ENCODE measurements at regions not wholly inside any gene's neighbourhood (a gene's known extent, or its start where the extent isn't known, plus 50 kb on each side); places are given as distances from the start of the nearest gene placed in this dataset.
A peak's percentile ranks its signal among the peaks of the same experiment; 100 is the strongest.

DNA sequence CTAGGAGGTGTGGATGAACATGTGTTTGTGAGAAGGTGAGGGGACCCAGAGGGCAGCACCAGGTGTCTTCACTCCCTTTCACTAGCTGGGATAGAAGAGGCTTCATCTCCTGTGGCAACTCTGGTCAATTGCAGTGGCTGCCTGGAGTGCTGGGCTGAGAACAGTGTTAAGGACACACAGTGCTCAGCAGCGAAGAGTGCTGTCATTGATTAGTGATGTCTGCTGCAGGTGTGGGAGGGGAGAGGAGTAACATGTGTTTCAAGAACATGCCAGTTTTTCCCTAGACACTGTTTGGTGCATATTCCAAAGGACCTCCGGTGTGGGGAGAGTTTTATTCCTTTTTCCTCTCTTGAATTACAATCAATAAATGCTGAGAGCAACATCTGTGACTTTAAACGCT is 95.9 kb upstream of the CXCR4 start:
- no peak for DNase-seq (ENCODE audit: low spot score)

DNA sequence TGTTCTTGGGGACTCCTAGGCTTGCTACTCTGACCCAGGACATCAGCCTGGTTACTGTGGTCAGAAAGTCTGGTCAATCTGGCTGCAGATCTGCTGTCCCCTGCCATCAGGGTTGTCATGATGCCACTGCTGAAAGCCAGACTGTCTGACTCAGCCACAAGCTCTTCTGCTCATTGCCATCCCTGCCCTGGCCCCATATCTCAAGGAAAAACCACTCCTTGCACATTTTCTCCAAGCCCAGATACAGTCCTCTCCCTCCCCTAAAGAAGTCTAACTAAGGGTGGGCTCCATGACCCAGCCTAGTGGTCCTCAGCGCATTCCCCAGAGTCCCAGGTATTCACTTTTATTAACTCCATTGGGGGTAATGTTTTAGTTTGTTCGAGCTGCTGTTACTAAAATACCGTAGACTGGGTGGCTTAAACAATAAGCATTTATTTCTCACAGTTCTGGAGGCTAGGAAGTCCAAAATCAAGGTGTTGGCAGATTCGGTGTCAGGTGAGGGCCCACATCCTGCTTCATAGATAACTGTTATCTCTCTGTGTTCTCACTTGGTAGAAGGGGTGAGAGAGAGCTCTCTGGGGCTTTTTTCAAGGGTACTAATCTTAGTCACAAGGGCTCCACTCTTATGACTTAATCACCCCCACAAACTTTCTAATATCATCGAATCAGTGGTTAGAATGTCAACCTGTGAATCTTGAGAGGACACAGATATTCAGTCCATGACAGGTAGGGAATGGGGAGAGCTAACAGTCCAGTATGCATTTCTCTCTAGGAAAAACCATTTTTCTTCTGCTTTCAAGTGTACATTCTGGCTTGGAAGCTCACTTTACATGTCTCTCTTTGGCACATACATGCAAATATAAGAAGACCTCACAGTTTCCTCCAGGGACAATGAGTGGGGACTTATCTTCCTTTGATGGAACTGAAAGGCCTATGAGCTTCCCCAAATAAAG is 94.8 kb upstream of the CXCR4 start:
- DNase-seq (ENCODE audit: low spot score), result no peak

DNA sequence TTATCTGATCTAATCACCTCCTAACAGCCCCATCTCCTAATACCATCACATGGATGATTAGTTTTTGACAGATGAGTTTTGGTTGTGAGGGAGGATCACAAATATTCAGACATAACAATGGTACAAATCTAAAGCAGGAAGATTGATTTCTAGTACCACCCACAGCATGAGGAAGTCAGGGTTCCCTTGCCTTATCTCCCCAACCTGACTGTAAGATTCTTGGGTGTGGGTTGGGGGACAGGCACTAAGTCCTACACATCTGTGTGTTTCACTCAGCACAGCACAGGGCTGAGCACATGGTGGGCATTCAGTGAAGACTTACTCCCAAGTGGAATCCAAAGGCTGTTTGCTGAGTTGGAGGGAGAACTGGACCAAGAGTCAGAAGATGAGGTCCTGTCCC is 93.8 kb upstream of the CXCR4 start:
- DNase-seq (ENCODE audit: low spot score), result no peak

GRCh38 chr2:136210822-136211221 is 92.9 kb upstream of the CXCR4 start:
- DNase-seq (ENCODE audit: low spot score), result no peak

DNA sequence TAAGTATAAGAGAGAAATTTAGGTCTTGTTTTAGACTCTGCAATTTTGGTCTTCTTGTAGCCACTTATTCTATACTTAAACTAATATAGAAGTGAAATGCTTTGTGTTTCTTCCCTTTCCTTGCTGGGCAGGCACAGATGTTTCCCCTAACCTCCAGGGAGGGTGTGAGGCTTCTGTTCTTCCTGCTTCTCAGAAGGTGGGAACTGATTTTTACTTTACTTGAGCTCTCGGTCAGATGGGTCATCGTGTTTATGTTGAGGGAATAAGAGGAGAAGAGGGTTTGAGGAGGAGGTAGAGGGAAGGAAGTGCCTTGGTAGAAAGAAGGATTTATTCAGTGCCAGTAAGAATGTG is 92.5 kb upstream of the CXCR4 start:
- DNase-seq (ENCODE audit: low spot score), result peak; percentile 34

DNA sequence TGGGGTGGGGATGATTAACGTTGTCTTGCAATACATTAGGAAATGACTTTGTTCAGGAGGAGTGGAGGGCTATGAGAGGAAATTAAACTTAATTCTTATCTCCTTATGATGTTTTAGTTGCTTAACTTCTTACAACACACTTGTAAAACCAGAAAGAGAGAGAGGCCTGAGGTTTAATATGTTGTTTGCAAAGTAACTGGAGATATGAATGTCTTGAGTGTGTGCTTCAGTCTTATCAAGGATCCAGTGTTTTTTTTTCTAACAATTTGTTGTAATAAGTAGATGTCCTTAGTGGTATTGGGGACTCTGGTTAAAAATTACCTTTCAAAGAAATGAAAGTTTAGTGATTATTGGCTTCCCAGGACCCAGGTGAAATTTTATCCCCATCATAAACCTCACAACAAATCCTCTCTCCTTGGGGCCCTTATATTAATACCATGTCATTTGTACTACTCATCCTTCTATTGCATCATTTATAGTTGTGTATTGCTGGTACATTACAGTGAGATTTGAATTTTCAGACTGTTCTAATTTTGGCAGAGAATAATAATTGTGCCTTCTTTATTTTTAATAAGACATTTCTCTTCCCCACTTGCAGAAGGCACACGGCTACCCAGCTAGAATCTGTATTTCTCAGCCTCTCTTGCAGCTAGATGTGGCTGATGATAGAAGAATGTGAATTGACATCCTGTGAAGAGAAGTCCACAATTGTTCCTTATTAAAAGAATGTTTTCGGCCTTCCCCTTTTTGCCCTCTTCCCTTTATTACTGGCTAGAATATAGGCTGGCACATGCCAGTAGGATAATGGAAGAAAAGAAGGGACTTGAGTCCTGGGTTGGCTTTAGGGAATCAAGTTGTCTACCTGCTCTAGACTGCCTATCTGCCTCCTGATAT is 91.9 kb upstream of the CXCR4 start:
- DNase-seq (ENCODE audit: low spot score), result no peak

DNA sequence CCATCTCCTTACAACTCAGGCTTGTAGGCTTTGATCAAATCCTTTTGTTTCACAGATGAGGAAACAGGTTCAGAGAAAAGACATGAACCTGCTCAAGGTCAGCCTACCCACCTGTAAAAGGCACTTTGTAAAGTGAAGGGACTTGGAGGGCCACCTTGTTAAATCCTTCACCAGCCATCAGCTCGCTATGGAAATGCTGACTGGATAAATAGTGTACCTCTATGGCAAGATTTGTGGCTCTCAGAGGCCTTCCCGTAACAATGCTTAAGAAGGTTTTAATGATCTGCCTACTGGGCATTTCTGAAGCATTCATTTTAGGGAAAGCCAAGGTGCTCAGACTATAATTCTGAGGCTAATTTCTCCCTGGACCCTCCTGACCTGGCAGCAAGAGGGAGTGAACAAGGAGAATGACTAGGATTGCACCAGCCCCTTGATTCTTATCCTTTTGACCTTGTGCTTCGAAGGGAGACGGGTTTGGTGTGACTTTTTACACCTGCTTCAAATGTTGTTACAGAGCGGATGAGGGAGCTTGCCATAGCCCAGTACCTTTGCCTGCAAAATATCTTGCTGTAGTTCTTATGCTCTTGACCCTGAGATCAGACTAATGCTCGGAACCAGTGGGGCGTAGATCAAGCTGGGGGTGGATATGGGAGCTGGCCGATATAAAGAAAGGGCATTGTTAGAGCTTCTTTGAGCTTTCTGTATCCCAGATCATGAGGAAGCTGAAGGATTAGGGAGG is 90.9 kb upstream of the CXCR4 start:
- no peak for DNase-seq (ENCODE audit: low spot score)

- DNase-seq (ENCODE audit: low spot score), result no peak
These were observed 89.7 kb upstream of the CXCR4 start for GRCh38 chr2:136207665-136208064.

DNA sequence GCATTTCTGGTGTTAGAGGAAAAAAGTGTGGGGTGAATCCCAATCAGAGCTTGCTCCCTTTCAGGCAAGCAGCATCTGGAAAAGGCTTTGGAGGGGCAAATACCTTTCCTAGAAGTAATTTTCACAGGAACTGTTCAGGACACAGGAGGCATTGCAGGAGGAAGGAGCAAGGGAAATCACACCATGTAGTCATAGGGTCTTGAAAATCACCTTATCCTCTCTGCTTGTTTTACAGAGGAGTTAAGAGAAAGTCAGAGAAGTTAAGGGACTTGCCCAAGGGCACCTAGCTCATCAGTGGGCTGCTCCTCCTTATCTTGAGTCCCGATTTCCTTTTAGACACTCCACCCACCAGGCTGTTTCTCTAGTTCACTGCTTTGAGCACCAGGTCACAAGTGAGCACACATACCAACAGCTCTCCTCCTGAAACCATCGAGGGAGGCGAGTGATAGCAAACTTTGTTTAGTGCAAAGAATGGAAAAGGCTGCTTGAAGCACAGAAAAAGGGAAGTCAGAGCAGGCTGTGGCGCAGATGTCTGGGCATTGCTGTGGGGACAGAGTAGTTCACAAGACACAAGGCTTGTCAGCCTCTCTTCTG is 89.2 kb upstream of the CXCR4 start:
- peak; percentile 35 for DNase-seq (ENCODE audit: low spot score)

DNA sequence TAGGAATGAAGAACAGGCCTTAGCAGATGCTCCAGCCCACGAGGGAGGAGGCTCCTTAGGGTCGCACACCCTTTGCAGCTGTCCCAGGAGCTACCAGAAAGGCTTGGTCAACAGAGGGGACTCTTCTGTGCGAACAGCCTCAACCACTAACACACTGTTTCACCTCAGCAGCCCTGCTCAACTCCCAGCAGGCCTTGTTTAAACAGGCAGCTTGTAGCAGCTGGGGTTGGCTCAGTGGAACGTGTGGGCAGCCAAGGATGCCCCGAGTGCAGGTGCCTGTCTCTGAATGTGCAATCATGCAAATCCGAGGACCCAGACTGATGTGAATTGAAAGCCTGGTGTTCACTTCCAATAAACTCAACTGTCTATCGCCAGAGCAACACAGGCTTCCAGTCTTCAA is 88.7 kb upstream of the CXCR4 start:
- DNase-seq (ENCODE audit: low spot score), result no peak

DNA sequence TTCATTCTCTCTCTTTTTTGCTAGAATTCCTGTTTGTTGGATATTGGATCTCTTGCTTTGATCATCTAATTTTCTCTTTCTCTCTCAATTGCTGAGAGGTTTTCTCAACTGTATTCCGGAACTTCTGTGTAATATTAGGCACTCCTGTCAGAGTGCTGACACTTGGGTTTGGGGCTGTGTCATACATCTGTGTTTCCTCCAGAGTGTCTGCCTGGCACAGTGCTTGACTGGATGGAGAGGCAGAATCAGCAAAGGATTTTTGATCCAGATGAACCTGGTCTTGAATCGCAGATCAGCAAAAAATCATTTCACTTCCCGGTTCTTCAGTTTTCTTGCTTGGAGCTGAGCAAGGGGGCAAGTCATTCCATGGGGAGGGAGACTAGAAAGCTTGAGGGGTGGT is 87.7 kb upstream of the CXCR4 start:
- DNase-seq (ENCODE audit: low spot score), result no peak

GRCh38 chr2:136204971-136205370 is 87.0 kb upstream of the CXCR4 start:
- DNase-seq (ENCODE audit: low spot score), result no peak

GRCh38 chr2:136195226-136195625 is 77.3 kb upstream of the CXCR4 start:
- no peak for DNase-seq (ENCODE audit: low spot score)

DNA sequence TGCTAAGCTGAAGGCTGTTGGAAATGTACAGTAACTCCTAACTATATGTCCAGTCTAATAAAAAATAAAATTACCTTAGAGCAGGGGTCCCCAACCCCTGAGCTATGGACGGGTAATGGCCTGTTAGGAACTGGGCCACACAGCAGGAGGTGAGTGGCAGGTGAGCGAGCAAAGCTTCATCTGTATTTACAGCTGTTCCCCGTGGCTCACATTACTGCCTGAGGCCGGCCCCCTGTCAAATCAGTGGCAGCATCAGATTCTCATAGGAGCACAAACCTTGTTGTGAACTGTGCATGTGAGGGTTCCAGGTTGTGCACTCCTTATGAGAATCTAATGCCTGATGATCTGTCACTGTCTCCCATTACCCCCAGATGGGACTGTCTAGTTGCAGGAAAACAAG is 73.1 kb upstream of the CXCR4 start:
- no peak for DNase-seq (ENCODE audit: low spot score)

DNA sequence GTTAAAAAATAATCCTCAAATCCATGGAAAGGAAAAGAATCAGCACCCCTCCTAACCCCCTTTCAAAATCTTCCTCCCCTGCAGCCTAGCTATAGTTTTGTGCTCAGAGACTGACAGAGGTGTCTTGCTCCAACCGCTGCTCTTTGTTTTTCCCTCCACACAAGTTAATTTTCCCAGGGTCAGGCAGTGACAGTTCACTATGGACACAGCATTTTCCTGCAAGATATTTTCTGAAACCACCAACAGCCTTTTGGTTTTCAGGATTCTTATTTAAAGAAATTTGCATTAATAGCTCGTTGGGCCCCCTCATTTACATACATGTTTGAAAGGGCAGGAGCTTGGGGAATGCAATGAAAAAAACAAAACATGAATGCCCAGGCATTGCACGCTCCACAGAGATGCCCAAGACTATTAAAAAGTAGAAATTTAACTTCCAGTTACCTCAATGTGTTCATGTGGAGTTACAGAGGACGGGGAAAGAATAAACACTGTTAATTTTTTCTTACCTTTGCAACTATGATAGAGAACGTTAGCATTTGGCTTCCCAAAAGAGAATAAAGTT is 71.4 kb upstream of the CXCR4 start:
- DNase-seq (ENCODE audit: low spot score), result no peak

- no peak for DNase-seq (ENCODE audit: low spot score)
These were observed 70.1 kb upstream of the CXCR4 start for GRCh38 chr2:136188086-136188485.

GRCh38 chr2:136185981-136186776 is 68.2 kb upstream of the CXCR4 start:
- DNase-seq (ENCODE audit: low spot score), result peak; percentile 61

- peak; percentile 53 for DNase-seq (ENCODE audit: low spot score)
These were observed 65.1 kb upstream of the CXCR4 start for GRCh38 chr2:136183097-136183496.

DNA sequence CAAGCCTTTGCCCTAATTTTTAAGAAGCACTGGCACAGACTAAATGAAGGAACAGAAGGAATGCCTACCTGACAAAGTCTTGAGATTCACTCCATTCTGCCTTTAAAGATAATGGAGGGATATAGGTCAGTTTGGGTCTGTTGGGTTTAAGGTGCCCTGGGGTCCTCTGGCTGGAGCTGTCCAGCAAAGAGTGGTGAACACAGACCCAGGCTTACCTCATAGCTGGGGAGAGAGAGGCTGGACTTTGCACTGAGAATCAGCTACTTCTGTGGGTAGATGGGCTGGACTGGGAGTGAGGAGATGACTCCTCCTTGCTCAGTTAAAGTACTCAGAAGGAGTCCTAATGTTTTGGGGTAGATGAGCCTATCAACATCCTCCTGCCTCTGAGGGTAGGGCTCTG is 64.4 kb upstream of the CXCR4 start:
- no peak for DNase-seq (ENCODE audit: low spot score)

DNA sequence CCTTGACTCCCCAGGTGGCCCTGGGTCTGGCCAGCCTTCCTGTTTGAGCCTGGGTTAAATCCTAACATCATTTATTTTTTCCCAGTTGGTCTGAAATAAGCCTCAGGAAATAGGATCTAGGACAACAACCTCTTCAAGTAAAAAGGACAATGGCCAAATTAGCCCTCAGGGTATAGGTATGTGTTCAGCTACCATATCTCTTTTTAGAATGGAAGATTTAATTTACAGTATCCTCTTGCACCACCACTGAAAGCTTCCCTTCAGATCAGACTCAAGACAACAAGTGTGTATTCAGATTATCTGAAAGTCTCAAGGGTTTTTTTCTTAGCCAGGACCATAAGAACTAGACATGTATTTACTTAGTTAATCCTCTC is 61.6 kb upstream of the CXCR4 start:
- DNase-seq (ENCODE audit: low spot score), result no peak

All from Ammon's horn (tissue), 1 donor.